ENCODE measurements at regions not wholly inside any gene's neighbourhood (a gene's known extent, or its start where the extent isn't known, plus 50 kb on each side); places are given as distances from the start of the nearest gene placed in this dataset.

- peaks cover 3% of the 10 kb centered on the region for H3K9me3 Mint-ChIP-seq (ENCODE audit: unreplicated experiment)
- DNase-seq: no peak
- no peak overlapping the region for H3K4me3 Mint-ChIP-seq (ENCODE audit: unreplicated experiment)
- peaks cover 6% of the 10 kb centered on the region for H3K27me3 Mint-ChIP-seq (ENCODE audit: unreplicated experiment)
- H3K36me3 Mint-ChIP-seq (ENCODE audit: unreplicated experiment): no peaks in the 10 kb centered on the region
- peak overlapping the region; percentile 23 for H3K27ac Mint-ChIP-seq (ENCODE audit: unreplicated experiment)
- TF ChIP-seq CTCF (IDR thresholded peaks at IDR 0.05; ENCODE audit: partially characterized antibody, unreplicated experiment): no peak
- peaks cover 7% of the 10 kb centered on the region for H3K4me1 Mint-ChIP-seq (ENCODE audit: low read depth, unreplicated experiment)
These were observed 50.1 kb upstream of the CRTAC1 start for GRCh38 chr10:98080494-98080893.
